ENCODE measurements at regions not wholly inside any gene's neighbourhood (a gene's known extent, or its start where the extent isn't known, plus 50 kb on each side); places are given as distances from the start of the nearest gene placed in this dataset.

- no peaks in the 10 kb centered on the region for H3K9me1 ChIP-seq (ENCODE audit: insufficient read depth, low read length)
- in situ Hi-C loops (cut with MboI; ENCODE audit: low sequenced_read_pairs), result no loop called here
- no peak for DNase-seq
- no peak overlapping the region for H3K4me2 ChIP-seq (ENCODE audit: low read depth, low read length)
- ChIA-PET CTCF (interaction anchor here (0.7 kb wide), 1 partner anchor 207 kb away, joined by 3 read pairs; no protein-coding TSS in a partner anchor), POLR2A (ENCODE audit: unreplicated experiment) (no interaction called here)
- H3K56ac ChIP-seq (ENCODE audit: extremely low read depth, insufficient read depth, low read length), result no peak overlapping the region
- H3K79me1 ChIP-seq (ENCODE audit: low read depth in 1 of 2, low read length in 2 of 2), result no peaks in the 10 kb centered on the region
- no peak overlapping the region for H3K27ac ChIP-seq (ENCODE audit: insufficient read depth, low read length)
- H2BK5ac ChIP-seq (ENCODE audit: low read depth, low read length, poor library complexity, severe bottlenecking), result no peak overlapping the region
- H3K18ac ChIP-seq (ENCODE audit: low read depth, low read length), result no peak overlapping the region
- H4K91ac ChIP-seq (ENCODE audit: insufficient read depth, low read depth, low read length), result no peak overlapping the region
- BruUV-seq (replicated peaks), result no TSS peak
- no peak overlapping the region for H2BK15ac ChIP-seq (ENCODE audit: low read depth, low read length)
- H2AK5ac ChIP-seq (ENCODE audit: low read depth, low read length), result no peak overlapping the region
- H3K27me3 ChIP-seq (ENCODE audit: control insufficient read depth, insufficient read depth, low read length), result peaks cover 5% of the 10 kb centered on the region; the same call in 1 of the 2 replicates
- H2BK120ac ChIP-seq (ENCODE audit: low read depth, low read length), result no peak overlapping the region
- H3K9me3 ChIP-seq (ENCODE audit: control insufficient read depth, insufficient read depth, low read length), result no peaks in the 10 kb centered on the region
- intact Hi-C loops (cut with micrococcal nuclease), result no loop called here
- H2BK20ac ChIP-seq (ENCODE audit: low read depth, low read length), result no peak overlapping the region
- H3K4me1 ChIP-seq (ENCODE audit: control insufficient read depth, insufficient read depth, low read length), result no peaks in the 10 kb centered on the region
- H3K23ac ChIP-seq (ENCODE audit: low read depth, low read length), result no peak overlapping the region
- no peaks in the 10 kb centered on the region for H4K20me1 ChIP-seq (ENCODE audit: insufficient read depth, low read length)
- dilution Hi-C loops (cut with HindIII; ENCODE audit: low sequenced_read_pairs, unreplicated experiment), result no loop called here
- H2AK9ac ChIP-seq (replicated peaks; ENCODE audit: low read depth, low read length, poor library complexity), result no peak overlapping the region
- H3K4me3 ChIP-seq (ENCODE audit: insufficient read depth, low read depth, low read length), result no peak overlapping the region
- TF ChIP-seq NFE2L2 (IDR thresholded peaks at IDR 0.05; ENCODE audit: low read depth, low read length) (no peak), SMC3 (IDR thresholded peaks at IDR 0.05; ENCODE audit: low read depth, low read length) (no peak), BHLHE40 (IDR thresholded peaks at IDR 0.05; ENCODE audit: low read depth, low read length) (no peak), MAZ (IDR thresholded peaks at IDR 0.05; ENCODE audit: borderline replicate concordance, low read depth, low read length) (no peak), RAD21 (IDR thresholded peaks at IDR 0.05; ENCODE audit: low read length) (no peak), ELK1 (IDR thresholded peaks at IDR 0.05; ENCODE audit: borderline replicate concordance, low read depth, low read length) (no peak), POLR2A (IDR thresholded peaks at IDR 0.05; ENCODE audit: low read depth, low read length) (no peak), RFX5 (IDR thresholded peaks at IDR 0.05; ENCODE audit: low read depth, low read length) (no peak), CTCF (conservative IDR thresholded peaks at IDR 0.05; ENCODE audit: low read depth, low read length) (no peak), MXI1 (IDR thresholded peaks at IDR 0.05; ENCODE audit: borderline replicate concordance, low read depth, low read length) (no peak), FOS (IDR thresholded peaks at IDR 0.05; ENCODE audit: low read depth, low read length) (no peak), CHD1 (IDR thresholded peaks at IDR 0.05; ENCODE audit: low read depth, low read length) (no peak), CEBPB (IDR thresholded peaks at IDR 0.05; ENCODE audit: low read depth, low read length) (no peak), MAFK (IDR thresholded peaks at IDR 0.05; ENCODE audit: low read depth, low read length) (no peak), RCOR1 (IDR thresholded peaks at IDR 0.05; ENCODE audit: insufficient replicate concordance, low read length) (no peak)
- TF ChIP-seq, protein P1, sequence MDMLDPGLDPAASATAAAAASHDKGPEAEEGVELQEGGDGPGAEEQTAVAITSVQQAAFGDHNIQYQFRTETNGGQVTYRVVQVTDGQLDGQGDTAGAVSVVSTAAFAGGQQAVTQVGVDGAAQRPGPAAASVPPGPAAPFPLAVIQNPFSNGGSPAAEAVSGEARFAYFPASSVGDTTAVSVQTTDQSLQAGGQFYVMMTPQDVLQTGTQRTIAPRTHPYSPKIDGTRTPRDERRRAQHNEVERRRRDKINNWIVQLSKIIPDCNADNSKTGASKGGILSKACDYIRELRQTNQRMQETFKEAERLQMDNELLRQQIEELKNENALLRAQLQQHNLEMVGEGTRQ (IDR thresholded peaks at IDR 0.05; ENCODE audit: low read depth, low read length), result no peak
- ATAC-seq (ENCODE audit: low read depth), result no peak
- no peak overlapping the region for H4K8ac ChIP-seq (ENCODE audit: low read depth in 2 of 2, low read length in 2 of 2)
- no peaks in the 10 kb centered on the region for H3K36me3 ChIP-seq (ENCODE audit: control insufficient read depth, insufficient read depth, low read length)
- no CpG with 5 or more reads among the region's 2 CpGs for WGBS, 2 experiments (ENCODE audit: extremely low coverage in 2 of 2, insufficient read length in 1 of 2)
- H3K14ac ChIP-seq (replicated peaks; ENCODE audit: low read depth, low read length), result no peak overlapping the region
- no peak overlapping the region for H3K4ac ChIP-seq (ENCODE audit: low read depth, low read length)
- no peak overlapping the region for H4K5ac ChIP-seq (ENCODE audit: low read depth, low read length)
- no peak overlapping the region for H3K9ac ChIP-seq (ENCODE audit: low read depth, low read length)
- H2AFZ ChIP-seq (replicated peaks; ENCODE audit: low read length, poor library complexity), result no peak overlapping the region
These were observed 257.6 kb downstream of the GPAT3 start for GRCh38 chr4:83793481-83793880.

Data from IMR-90 (cell line).